B cell (primary cell): ENCODE measurements at regions not wholly inside any gene's neighbourhood (a gene's known extent, or its start where the extent isn't known, plus 50 kb on each side); places are given as distances from the start of the nearest gene placed in this dataset.
"Not testable (repeated sequence)": the region's sequence is repeated elsewhere in the genome, so short reads cannot be mapped to it uniquely, and the experiment has no call there.

Experiments
- ATAC-seq: fragments of 200-7000 bp; cut with Tn5 transposase; one replicate; pipeline ENCODE4 v1.10.0; 2021; ENCODE audit warnings: low read depth, mild to moderate bottlenecking, moderate number of reproducible peaks, moderate library complexity
- CTCF ChIA-PET: fragments of 350-600 bp; sonication (Branson Sonifier 250); formaldehyde crosslinking; loops from one replicate; lab custom pipeline; 2021; ENCODE audit warnings: antibody characterized with exemption, inconsistent platforms; lab: Charles Lee
- POLR2A ChIA-PET: fragments of 350-600 bp; sonication (Branson Sonifier 250); formaldehyde crosslinking; loops from one replicate; lab custom pipeline; 2021; ENCODE audit warnings: antibody characterized with exemption; lab: Charles Lee
- DNase-seq: peaks from one replicate; pipeline ENCODE4 v3.0.0; 2013
- H2AFZ ChIP-seq: 2 replicates; pipeline ENCODE4 v1.6.1; 2012; ENCODE audit warnings: mild to moderate bottlenecking, low read depth, low read length; ENCODE audit not compliant: insufficient read depth, poor library complexity, severe bottlenecking
- H3K27ac ChIP-seq, 2 donors: 1 replicate in 1 of 2; 2 replicates in 1 of 2; pipeline ENCODE4 v1.5.1; 2012 to 2013; ENCODE audit warnings: low read length in 2 of 2, mild to moderate bottlenecking in 2 of 2, moderate library complexity in 1 of 2
- H3K27me3 ChIP-seq, 4 experiments: fragments of 200-600 bp in 1 of 4; sonication (generic) in 1 of 4; replicated peaks in 1 of 4; 1 replicate in 2 of 4; 2 replicates in 2 of 4; pipeline versions ENCODE4 v1.6.1 to v1.7.0; 2013 to 2016; ENCODE audit warnings: low read length in 3 of 4, mild to moderate bottlenecking in 2 of 4, mixed read lengths in 1 of 4, moderate library complexity in 1 of 4; ENCODE audit not compliant: insufficient read depth in 4 of 4, control insufficient read depth in 3 of 4; ENCODE audit errors: control extremely low read depth in 1 of 4
- H3K36me3 ChIP-seq, 2 experiments: replicated peaks in 1 of 2; 1 replicate in 1 of 2; 2 replicates in 1 of 2; pipeline versions ENCODE4 v1.6.1 to v1.7.1; 2013; ENCODE audit warnings: low read length in 1 of 2; ENCODE audit not compliant: insufficient read depth in 2 of 2, control insufficient read depth in 1 of 2; ENCODE audit errors: control extremely low read depth in 1 of 2, extremely low read depth in 1 of 2
- H3K4me1 ChIP-seq, 2 donors: fragments of 200-600 bp in 1 of 2; sonication (generic) in 1 of 2; 1 replicate in 1 of 2; 2 replicates in 1 of 2; pipeline versions ENCODE4 v1.5.1 to v1.6.1; 2013 to 2017; ENCODE audit warnings: low read length in 2 of 2; ENCODE audit not compliant: control insufficient read depth in 2 of 2, insufficient read depth in 2 of 2
- H3K4me2 ChIP-seq: replicated peaks from 2 replicates; pipeline ENCODE3; 2012; ENCODE audit warnings: mild to moderate bottlenecking, low read depth, low read length; ENCODE audit not compliant: poor library complexity, severe bottlenecking
- H3K4me3 ChIP-seq, 5 experiments: fragments of 200-600 bp in 1 of 5; sonication (generic) in 1 of 5; 1 replicate in 3 of 5; 2 replicates in 2 of 5; pipeline versions ENCODE4 v1.5.1 to v1.7.0; 2011 to 2016; ENCODE audit warnings: low read length in 4 of 5, mild to moderate bottlenecking in 4 of 5, low read depth in 2 of 5, control low read depth in 1 of 5, moderate library complexity in 1 of 5; ENCODE audit not compliant: insufficient read depth in 1 of 5; ENCODE audit errors: control extremely low read depth in 1 of 5, extremely low read depth in 1 of 5
- H3K79me2 ChIP-seq: fragments of 200-600 bp; sonication (generic); one replicate; pipeline ENCODE4 v1.6.0; 2016; ENCODE audit warnings: low read length; ENCODE audit not compliant: control insufficient read depth, insufficient read depth
- H3K9ac ChIP-seq: fragments of 200-600 bp; sonication (generic); 2 replicates; pipeline ENCODE4 v1.6.1; 2017; ENCODE audit warnings: mild to moderate bottlenecking, low read length, moderate library complexity
- H3K9me3 ChIP-seq, 3 donors: one replicate each; pipeline versions ENCODE4 v1.6.1 to v1.7.1; 2013; ENCODE audit warnings: low read length in 2 of 3; ENCODE audit not compliant: control insufficient read depth in 2 of 3, insufficient read depth in 1 of 3; ENCODE audit errors: control extremely low read depth in 1 of 3
- H4K20me1 ChIP-seq: 2 replicates; pipeline ENCODE4 v1.6.0; 2012; ENCODE audit warnings: mild to moderate bottlenecking, low read length; ENCODE audit not compliant: insufficient read depth, control insufficient read depth, poor library complexity, severe bottlenecking
- H3K27ac Mint-ChIP-seq: one replicate; pipeline ENCODE4 v1.8.0; 2021; ENCODE audit warnings: mixed read lengths
- H3K27me3 Mint-ChIP-seq: one replicate; pipeline ENCODE4 v1.8.0; 2021; ENCODE audit warnings: mixed read lengths
- H3K4me1 Mint-ChIP-seq: one replicate; pipeline ENCODE4 v1.8.0; 2021; ENCODE audit warnings: mixed read lengths
- H3K4me3 Mint-ChIP-seq: one replicate; pipeline ENCODE4 v1.8.0; 2021; ENCODE audit warnings: mixed read lengths
- H3K9me3 Mint-ChIP-seq: one replicate; pipeline ENCODE4 v1.8.0; 2022; ENCODE audit warnings: mixed read lengths; ENCODE audit not compliant: insufficient read depth
- CTCF ChIP-seq: fragments of 200-600 bp; IDR thresholded peaks from one replicate; pipeline ENCODE4 v1.8.0; 2022; ENCODE audit warnings: antibody characterized with exemption, mild to moderate bottlenecking
- EZH2 ChIP-seq: IDR thresholded peaks from 2 replicates; pipeline ENCODE4 v1.6.1; 2012; ENCODE audit warnings: borderline replicate concordance, low read depth, mild to moderate bottlenecking, moderate library complexity, low read length; ENCODE audit not compliant: insufficient read depth, poor library complexity, severe bottlenecking
- WGBS: methylation state at CpG from one replicate; pipeline ENCODE4 v1.1.5; 2013; ENCODE audit warnings: missing lambda C conversion rate; ENCODE audit not compliant: insufficient coverage; 5-methylcytosine and 5-hydroxymethylcytosine counted together
- intact Hi-C: fragments of 100-400 bp; cut with micrococcal nuclease; formaldehyde crosslinking; loops from one replicate; pipeline ENCODE4 v1.10.0; 2022

GRCh38 chr12:92231532-92231931 is 85.9 kb upstream of the BTG1 start:
- intact Hi-C loops, H3K27ac ChIP-seq: not testable (repeated sequence)
- no CpG with 5 or more reads among the region's 2 CpGs for WGBS

GRCh38 chr12:92229381-92229780 is 83.7 kb upstream of the BTG1 start:
- TF ChIP-seq CTCF (no peak), EZH2 (no peak)
- Histone ChIP-seq H2AFZ (no peak overlapping the region), H3K9ac (no peak overlapping the region), H4K20me1 (no peaks in the 10 kb centered on the region), H3K36me3 (no peaks in the 10 kb centered on the region), H3K27ac (no peak overlapping the region), H3K27me3 (no peaks in the 10 kb centered on the region), H3K9me3 (no peaks in the 10 kb centered on the region), H3K4me2 (no peak overlapping the region), H3K79me2 (no peaks in the 10 kb centered on the region), H3K4me3 (no peak overlapping the region), H3K4me1 (peaks cover 2 to 3% of the 10 kb centered on the region in 2 donors)
- Mint-ChIP-seq H3K9me3 (no peaks in the 10 kb centered on the region), H3K27me3 (no peaks in the 10 kb centered on the region), H3K4me3 (no peak overlapping the region), H3K27ac (no peak overlapping the region), H3K4me1 (peaks cover 5% of the 10 kb centered on the region)
- ATAC-seq = no peak
- DNase-seq = no peak
- WGBS = 83% methylated on average over 1 of the region's 2 CpGs
- POLR2A ChIA-PET = no interaction called here
- intact Hi-C loops = no loop called here
- CTCF ChIA-PET = no interaction called here

More at GRCh38 chr12:92231532-92231931, 85.9 kb upstream of the BTG1 start:
- H3K4me1 ChIP-seq, H3K79me2 ChIP-seq, ATAC-seq, H3K27me3 ChIP-seq, DNase-seq, H3K36me3 ChIP-seq, H3K4me3 ChIP-seq, H2AFZ ChIP-seq, H3K4me3 Mint-ChIP-seq, H3K9me3 ChIP-seq, H3K9ac ChIP-seq, H3K9me3 Mint-ChIP-seq, POLR2A ChIA-PET, H3K27me3 Mint-ChIP-seq, CTCF ChIA-PET, H3K27ac Mint-ChIP-seq, H3K4me2 ChIP-seq, H4K20me1 ChIP-seq: not testable (repeated sequence)
- H3K4me1 Mint-ChIP-seq = peaks cover 12% of the 10 kb centered on the region
